ENCODE measurements at regions not wholly inside any gene's neighbourhood (a gene's known extent, or its start where the extent isn't known, plus 50 kb on each side); places are given as distances from the start of the nearest gene placed in this dataset.

DNA sequence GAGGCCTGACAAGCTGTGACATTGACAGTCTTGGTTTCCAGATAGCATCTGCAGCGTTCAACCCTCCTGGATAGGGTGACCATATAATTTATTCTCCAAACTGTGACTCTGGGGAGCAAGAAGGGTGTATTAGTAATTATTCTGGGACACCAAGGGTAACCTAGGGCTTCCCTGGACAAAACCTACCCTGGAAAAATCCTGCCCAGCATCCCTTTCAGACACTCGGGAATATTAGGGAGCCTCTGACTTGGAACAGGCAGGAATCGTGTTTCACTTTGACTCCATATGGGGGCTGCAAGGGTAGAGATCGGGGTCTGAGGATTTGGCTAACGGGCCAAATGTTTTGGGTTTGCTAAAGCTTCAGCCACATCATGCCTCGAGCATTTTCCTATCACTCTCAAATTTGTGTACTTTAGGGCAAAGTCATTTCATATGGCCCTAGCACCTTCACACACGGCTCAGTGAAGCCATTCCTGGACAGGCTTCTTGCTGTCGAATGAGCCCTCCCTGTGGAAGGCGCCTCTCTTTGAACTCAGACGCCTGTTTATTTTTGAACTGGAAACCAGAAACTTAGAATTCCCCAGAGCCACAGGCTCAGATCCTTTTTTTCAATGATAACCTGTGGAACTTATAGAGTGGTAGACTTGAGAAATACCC is 129.9 kb downstream of the DDX1 start:
- Histone ChIP-seq H3K4me1 (ENCODE audit: control insufficient read depth, insufficient read depth, low read length) (no peaks in the 10 kb centered on the region), H3K36me3 (ENCODE audit: control insufficient read depth, insufficient read depth, low read length) (no peaks in the 10 kb centered on the region), H3K9ac (ENCODE audit: low read depth, low read length) (no peak overlapping the region), H3K4me3 (ENCODE audit: low read depth, low read length) (no peak overlapping the region), H3K27ac (ENCODE audit: low read depth, low read length) (no peak overlapping the region), H3K27me3 (ENCODE audit: control insufficient read depth, insufficient read depth, low read length) (no peaks in the 10 kb centered on the region), H3K9me3 (ENCODE audit: control insufficient read depth, insufficient read depth, low read length) (no peaks in the 10 kb centered on the region)

DNA sequence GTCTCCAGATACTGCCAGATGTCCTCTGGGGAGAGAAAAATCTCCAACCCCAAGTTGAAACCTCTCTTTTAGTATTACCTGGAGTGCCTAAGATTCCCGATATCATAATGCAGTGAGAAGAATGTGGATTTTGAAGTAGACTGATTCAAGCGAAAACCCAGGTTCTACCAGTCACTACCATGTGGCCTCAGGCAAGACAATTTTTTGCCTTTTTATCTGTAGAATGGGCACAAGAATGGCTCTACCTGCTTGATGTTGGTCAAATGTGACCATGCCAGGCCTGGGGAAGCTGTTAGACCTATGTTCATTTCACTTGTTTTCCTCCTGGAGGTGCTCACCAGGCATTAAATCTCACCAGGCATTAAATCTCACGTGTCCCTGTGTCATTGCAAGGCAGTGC is 131.3 kb downstream of the DDX1 start:
- H3K27me3 ChIP-seq (ENCODE audit: control insufficient read depth, insufficient read depth, low read length) = no peaks in the 10 kb centered on the region
- no peaks in the 10 kb centered on the region for H3K9me3 ChIP-seq (ENCODE audit: control insufficient read depth, insufficient read depth, low read length)

DNA sequence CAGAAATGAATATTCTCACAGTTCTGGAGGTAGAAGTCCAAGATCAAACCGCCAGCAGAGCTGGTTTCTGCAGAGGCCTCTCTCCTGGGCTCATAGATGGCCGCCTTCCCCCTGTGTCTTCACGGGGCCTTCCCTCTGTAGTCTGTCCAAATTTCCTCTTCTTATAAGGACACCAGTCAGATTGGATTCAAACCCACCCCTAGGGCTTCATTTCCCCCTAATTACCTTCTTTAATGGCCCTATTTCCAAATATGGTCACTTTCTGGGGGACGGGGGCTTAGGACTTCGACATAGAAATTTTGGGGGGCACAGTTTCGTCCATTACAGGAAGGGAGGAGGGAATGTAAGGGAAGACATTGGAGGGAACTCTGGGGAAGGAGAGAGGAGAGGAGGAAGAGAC is 132.6 kb downstream of the DDX1 start:
- Histone ChIP-seq H3K27me3 (ENCODE audit: control insufficient read depth, insufficient read depth, low read length) (no peaks in the 10 kb centered on the region), H3K9ac (ENCODE audit: low read depth, low read length) (no peak overlapping the region), H3K9me3 (ENCODE audit: control insufficient read depth, insufficient read depth, low read length) (no peaks in the 10 kb centered on the region), H3K4me3 (ENCODE audit: low read depth, low read length) (no peak overlapping the region), H3K36me3 (ENCODE audit: control insufficient read depth, insufficient read depth, low read length) (no peaks in the 10 kb centered on the region), H3K27ac (ENCODE audit: low read depth, low read length) (no peak overlapping the region), H3K4me1 (ENCODE audit: control insufficient read depth, insufficient read depth, low read length) (no peaks in the 10 kb centered on the region)

More for the DNA sequence above, 131.3 kb downstream of the DDX1 start:
- H3K4me3 ChIP-seq (ENCODE audit: low read depth, low read length) = no peak overlapping the region
- no peak overlapping the region for H3K9ac ChIP-seq (ENCODE audit: low read depth, low read length)
- no peak overlapping the region for H3K27ac ChIP-seq (ENCODE audit: low read depth, low read length)
- H3K4me1 ChIP-seq (ENCODE audit: control insufficient read depth, insufficient read depth, low read length) = no peaks in the 10 kb centered on the region
- no peaks in the 10 kb centered on the region for H3K36me3 ChIP-seq (ENCODE audit: control insufficient read depth, insufficient read depth, low read length)

GRCh38 chr2:15725101-15725781 is 133.6 kb downstream of the DDX1 start:
- Histone ChIP-seq H3K4me1 (ENCODE audit: control insufficient read depth, insufficient read depth, low read length) (no peaks in the 10 kb centered on the region), H3K4me3 (ENCODE audit: low read depth, low read length) (no peak overlapping the region), H3K36me3 (ENCODE audit: control insufficient read depth, insufficient read depth, low read length) (no peaks in the 10 kb centered on the region), H3K9ac (ENCODE audit: low read depth, low read length) (no peak overlapping the region), H3K9me3 (ENCODE audit: control insufficient read depth, insufficient read depth, low read length) (no peaks in the 10 kb centered on the region), H3K27me3 (ENCODE audit: control insufficient read depth, insufficient read depth, low read length) (no peaks in the 10 kb centered on the region), H3K27ac (ENCODE audit: low read depth, low read length) (no peak overlapping the region)

DNA sequence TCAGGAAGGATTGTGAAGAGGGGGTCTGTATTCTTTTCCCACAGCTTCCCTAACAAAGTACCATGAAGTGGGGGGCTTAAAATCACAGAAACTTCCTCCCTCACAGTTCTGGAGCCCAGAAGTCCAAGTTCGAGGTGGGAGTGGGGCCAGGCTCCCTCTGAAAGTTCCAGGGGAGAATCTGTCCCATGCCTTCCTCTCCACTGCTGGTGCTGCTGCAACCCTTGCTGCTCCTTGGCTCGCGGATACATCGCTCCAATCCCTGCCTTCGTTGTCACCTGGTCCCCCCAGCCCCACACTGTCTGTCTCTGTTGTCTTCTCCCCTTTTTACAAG is 134.1 kb downstream of the DDX1 start:
- Histone ChIP-seq H3K36me3 (ENCODE audit: control insufficient read depth, insufficient read depth, low read length) (no peaks in the 10 kb centered on the region), H3K27ac (ENCODE audit: low read depth, low read length) (no peak overlapping the region), H3K9ac (ENCODE audit: low read depth, low read length) (no peak overlapping the region), H3K9me3 (ENCODE audit: control insufficient read depth, insufficient read depth, low read length) (no peaks in the 10 kb centered on the region), H3K4me3 (ENCODE audit: low read depth, low read length) (no peak overlapping the region), H3K4me1 (ENCODE audit: control insufficient read depth, insufficient read depth, low read length) (no peaks in the 10 kb centered on the region), H3K27me3 (ENCODE audit: control insufficient read depth, insufficient read depth, low read length) (no peaks in the 10 kb centered on the region)

GRCh38 chr2:15726321-15727057 is 134.8 kb downstream of the DDX1 start:
- Histone ChIP-seq H3K9ac (ENCODE audit: low read depth, low read length) (no peak overlapping the region), H3K4me1 (ENCODE audit: control insufficient read depth, insufficient read depth, low read length) (no peaks in the 10 kb centered on the region), H3K4me3 (ENCODE audit: low read depth, low read length) (no peak overlapping the region), H3K27ac (ENCODE audit: low read depth, low read length) (no peak overlapping the region), H3K27me3 (ENCODE audit: control insufficient read depth, insufficient read depth, low read length) (no peaks in the 10 kb centered on the region), H3K36me3 (ENCODE audit: control insufficient read depth, insufficient read depth, low read length) (no peaks in the 10 kb centered on the region), H3K9me3 (ENCODE audit: control insufficient read depth, insufficient read depth, low read length) (no peaks in the 10 kb centered on the region)

GRCh38 chr2:15727396-15728244 is 136.0 kb downstream of the DDX1 start:
- no peaks in the 10 kb centered on the region for H3K4me1 ChIP-seq (ENCODE audit: control insufficient read depth, insufficient read depth, low read length)
- H3K36me3 ChIP-seq (ENCODE audit: control insufficient read depth, insufficient read depth, low read length) = no peaks in the 10 kb centered on the region
- H3K9me3 ChIP-seq (ENCODE audit: control insufficient read depth, insufficient read depth, low read length) = no peaks in the 10 kb centered on the region
- H3K27me3 ChIP-seq (ENCODE audit: control insufficient read depth, insufficient read depth, low read length) = no peaks in the 10 kb centered on the region
- H3K4me3 ChIP-seq (ENCODE audit: low read depth, low read length) = no peak overlapping the region
- no peak overlapping the region for H3K27ac ChIP-seq (ENCODE audit: low read depth, low read length)
- no peak overlapping the region for H3K9ac ChIP-seq (ENCODE audit: low read depth, low read length)

GRCh38 chr2:15728245-15728938 is 136.7 kb downstream of the DDX1 start:
- Histone ChIP-seq H3K27ac (ENCODE audit: low read depth, low read length) (no peak overlapping the region), H3K27me3 (ENCODE audit: control insufficient read depth, insufficient read depth, low read length) (no peaks in the 10 kb centered on the region), H3K4me1 (ENCODE audit: control insufficient read depth, insufficient read depth, low read length) (no peaks in the 10 kb centered on the region), H3K4me3 (ENCODE audit: low read depth, low read length) (no peak overlapping the region), H3K9me3 (ENCODE audit: control insufficient read depth, insufficient read depth, low read length) (no peaks in the 10 kb centered on the region), H3K9ac (ENCODE audit: low read depth, low read length) (no peak overlapping the region), H3K36me3 (ENCODE audit: control insufficient read depth, insufficient read depth, low read length) (no peaks in the 10 kb centered on the region)

DNA sequence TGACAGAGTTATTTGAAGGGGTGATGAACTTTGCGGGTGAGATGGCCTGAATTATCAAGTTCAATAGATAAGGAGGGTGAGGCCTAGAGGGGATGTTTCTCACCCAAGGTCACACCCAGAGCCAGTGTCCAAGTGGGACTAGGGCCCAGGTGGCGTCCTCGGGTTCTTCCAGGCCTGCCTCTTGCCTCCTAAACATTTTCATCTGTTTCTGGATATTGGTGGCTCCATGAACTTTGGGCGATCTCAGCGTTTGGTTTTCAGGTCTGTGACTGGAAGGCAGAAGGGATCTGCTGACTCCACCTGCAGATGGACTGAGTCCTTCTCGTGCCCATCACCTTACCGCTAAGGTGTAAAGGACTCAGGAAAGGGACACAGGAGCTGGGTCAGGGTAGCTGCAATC is 137.3 kb downstream of the DDX1 start:
- no peak overlapping the region for H3K4me3 ChIP-seq (ENCODE audit: low read depth, low read length)
- no peaks in the 10 kb centered on the region for H3K9me3 ChIP-seq (ENCODE audit: control insufficient read depth, insufficient read depth, low read length)
- H3K9ac ChIP-seq (ENCODE audit: low read depth, low read length) = no peak overlapping the region
- H3K4me1 ChIP-seq (ENCODE audit: control insufficient read depth, insufficient read depth, low read length) = no peaks in the 10 kb centered on the region
- no peaks in the 10 kb centered on the region for H3K36me3 ChIP-seq (ENCODE audit: control insufficient read depth, insufficient read depth, low read length)
- H3K27ac ChIP-seq (ENCODE audit: low read depth, low read length) = no peak overlapping the region
- H3K27me3 ChIP-seq (ENCODE audit: control insufficient read depth, insufficient read depth, low read length) = no peaks in the 10 kb centered on the region

DNA sequence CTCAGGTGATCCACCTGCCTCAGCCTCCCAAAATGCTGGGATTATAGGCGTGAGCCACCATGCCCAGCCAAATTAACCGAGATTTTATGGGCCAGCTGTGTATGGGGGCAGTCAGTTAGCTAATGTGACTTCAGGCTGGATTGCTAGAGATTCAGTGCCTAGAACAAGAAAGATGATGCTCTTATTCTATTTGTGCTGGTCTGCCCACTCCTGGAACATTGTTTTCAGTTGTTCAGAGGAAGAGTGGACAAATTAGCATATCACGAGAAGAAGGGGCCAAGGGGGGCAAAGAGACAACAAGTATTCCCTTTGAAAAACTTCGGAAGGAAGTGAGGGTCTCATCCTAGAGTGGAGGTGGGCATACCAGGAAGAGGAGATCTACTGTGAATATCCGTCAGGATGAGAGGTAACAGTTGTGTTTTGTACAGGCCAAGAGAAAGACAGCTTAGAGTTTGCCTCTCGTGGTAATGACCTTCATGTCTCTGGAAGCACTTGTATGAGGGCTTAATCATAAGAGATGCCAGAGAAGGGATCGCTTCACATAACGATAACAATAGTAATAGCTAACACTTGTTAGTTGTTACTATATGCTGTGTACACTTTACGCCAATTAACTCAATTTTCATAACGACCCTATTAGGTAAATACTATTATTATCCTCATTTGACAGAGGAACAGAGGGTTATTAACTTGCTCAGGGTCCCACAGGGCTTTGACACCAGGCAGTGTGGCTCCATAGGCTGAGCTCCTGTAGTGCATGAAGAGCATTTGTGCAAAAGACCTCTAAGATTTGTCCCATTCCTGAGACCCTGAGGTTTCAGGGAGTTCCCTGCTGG is 138.3 kb downstream of the DDX1 start:
- no peaks in the 10 kb centered on the region for H3K9me3 ChIP-seq (ENCODE audit: control insufficient read depth, insufficient read depth, low read length)
- H3K4me3 ChIP-seq (ENCODE audit: low read depth, low read length) = no peak overlapping the region
- H3K4me1 ChIP-seq (ENCODE audit: control insufficient read depth, insufficient read depth, low read length) = 0 out of 2 replicates have a peak, but pooled peaks cover 7% of the 10 kb centered on the region
- H3K9ac ChIP-seq (ENCODE audit: low read depth, low read length) = no peak overlapping the region
- no peaks in the 10 kb centered on the region for H3K36me3 ChIP-seq (ENCODE audit: control insufficient read depth, insufficient read depth, low read length)
- H3K27ac ChIP-seq (ENCODE audit: low read depth, low read length) = no peak overlapping the region
- no peaks in the 10 kb centered on the region for H3K27me3 ChIP-seq (ENCODE audit: control insufficient read depth, insufficient read depth, low read length)
